ENCODE measurements at regions not wholly inside any gene's neighbourhood (a gene's known extent, or its start where the extent isn't known, plus 50 kb on each side); places are given as distances from the start of the nearest gene placed in this dataset.

DNA sequence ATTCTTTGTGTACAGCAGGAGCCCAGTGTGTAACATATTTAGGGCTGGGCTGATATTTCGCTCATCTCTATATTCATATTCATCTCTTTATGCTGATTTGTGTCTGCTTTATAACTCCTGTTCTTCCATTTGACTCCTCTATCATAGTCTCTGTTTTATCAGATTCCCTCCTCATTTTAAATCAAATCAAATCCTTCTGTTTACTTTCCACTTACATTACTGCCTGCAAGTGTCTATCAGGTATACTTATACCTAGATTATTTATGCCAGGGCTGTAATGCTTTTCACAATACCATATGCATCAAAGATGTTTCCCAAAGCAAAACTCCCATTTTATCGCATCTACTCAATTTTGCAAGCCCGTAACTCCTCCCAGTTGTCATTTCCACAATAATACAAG is 990.7 kb downstream of the SORCS1 start:
- H3K4me3 ChIP-seq, result no peak overlapping the region
- 86 to 93% methylated on average over 3 of the region's 3 CpGs for WGBS, 2 donors
- no peaks in the 10 kb centered on the region for H3K36me3 ChIP-seq (ENCODE audit: control insufficient read depth in 4 of 4, insufficient read depth in 4 of 4, low read length in 4 of 4)
- TF ChIP-seq, protein P1, sequence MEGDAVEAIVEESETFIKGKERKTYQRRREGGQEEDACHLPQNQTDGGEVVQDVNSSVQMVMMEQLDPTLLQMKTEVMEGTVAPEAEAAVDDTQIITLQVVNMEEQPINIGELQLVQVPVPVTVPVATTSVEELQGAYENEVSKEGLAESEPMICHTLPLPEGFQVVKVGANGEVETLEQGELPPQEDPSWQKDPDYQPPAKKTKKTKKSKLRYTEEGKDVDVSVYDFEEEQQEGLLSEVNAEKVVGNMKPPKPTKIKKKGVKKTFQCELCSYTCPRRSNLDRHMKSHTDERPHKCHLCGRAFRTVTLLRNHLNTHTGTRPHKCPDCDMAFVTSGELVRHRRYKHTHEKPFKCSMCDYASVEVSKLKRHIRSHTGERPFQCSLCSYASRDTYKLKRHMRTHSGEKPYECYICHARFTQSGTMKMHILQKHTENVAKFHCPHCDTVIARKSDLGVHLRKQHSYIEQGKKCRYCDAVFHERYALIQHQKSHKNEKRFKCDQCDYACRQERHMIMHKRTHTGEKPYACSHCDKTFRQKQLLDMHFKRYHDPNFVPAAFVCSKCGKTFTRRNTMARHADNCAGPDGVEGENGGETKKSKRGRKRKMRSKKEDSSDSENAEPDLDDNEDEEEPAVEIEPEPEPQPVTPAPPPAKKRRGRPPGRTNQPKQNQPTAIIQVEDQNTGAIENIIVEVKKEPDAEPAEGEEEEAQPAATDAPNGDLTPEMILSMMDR (IDR thresholded peaks at IDR 0.05; ENCODE audit: control extremely low read depth, extremely low read depth), result no peak
- no peak overlapping the region for H3K27ac ChIP-seq (ENCODE audit: low read depth in 1 of 2, low read length in 1 of 2)
- H3K9me3 ChIP-seq (ENCODE audit: control insufficient read depth in 4 of 4, insufficient read depth in 3 of 4, low read length in 3 of 4), result no peaks in the 10 kb centered on the region
- no peak for ATAC-seq (ENCODE audit: insufficient read depth, low FRiP score)
- H3K4me1 ChIP-seq (ENCODE audit: control insufficient read depth in 5 of 5, insufficient read depth in 5 of 5, low read length in 5 of 5), result no peaks in the 10 kb centered on the region
- no peak for DNase-seq
- no peaks in the 10 kb centered on the region for H3K27me3 ChIP-seq (ENCODE audit: control insufficient read depth in 3 of 3, insufficient read depth in 3 of 3, low read length in 2 of 3)
- H3K9ac ChIP-seq (ENCODE audit: insufficient read depth in 1 of 2, low read length in 2 of 2), result no peak overlapping the region

DNA sequence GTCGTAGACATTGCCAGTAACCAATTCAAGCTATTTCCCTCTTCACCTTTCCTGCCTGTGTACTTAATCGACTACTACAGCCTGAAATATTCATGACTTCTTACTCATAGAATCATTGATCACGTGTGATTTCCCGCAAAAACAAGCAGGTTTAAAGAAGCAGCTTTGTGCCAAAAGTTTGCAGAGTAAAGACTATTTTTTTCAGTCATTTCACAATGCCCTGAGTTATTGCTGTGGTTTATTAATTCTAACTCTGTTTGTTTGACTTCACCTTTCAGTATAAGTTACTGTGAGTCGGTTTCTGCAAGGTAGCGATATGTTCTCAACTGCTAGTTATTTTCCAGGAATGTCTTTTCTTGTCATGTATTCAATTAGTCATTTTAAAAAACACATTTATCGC is 995.3 kb downstream of the SORCS1 start:
- DNase-seq (no peak), ATAC-seq (ENCODE audit: insufficient read depth, low FRiP score) (no peak)
- Histone ChIP-seq H3K27ac (ENCODE audit: low read depth in 1 of 2, low read length in 1 of 2) (no peak overlapping the region), H3K9ac (ENCODE audit: insufficient read depth in 1 of 2, low read length in 2 of 2) (no peak overlapping the region), H3K9me3 (ENCODE audit: control insufficient read depth in 4 of 4, insufficient read depth in 3 of 4, low read length in 3 of 4) (no peaks in the 10 kb centered on the region), H3K4me1 (ENCODE audit: control insufficient read depth in 5 of 5, insufficient read depth in 5 of 5, low read length in 5 of 5) (no peaks in the 10 kb centered on the region), H3K4me3 (no peak overlapping the region), H3K36me3 (ENCODE audit: control insufficient read depth in 4 of 4, insufficient read depth in 4 of 4, low read length in 4 of 4) (no peaks in the 10 kb centered on the region), H3K27me3 (ENCODE audit: control insufficient read depth in 3 of 3, insufficient read depth in 3 of 3, low read length in 2 of 3) (no peaks in the 10 kb centered on the region)
- TF ChIP-seq, protein P1 (IDR thresholded peaks at IDR 0.05; ENCODE audit: control extremely low read depth, extremely low read depth), result no peak
- 66 to 79% methylated on average over 7 of the region's 7 CpGs for WGBS, 2 donors

GRCh38 chr10:106167946-106168345 is 996.6 kb downstream of the SORCS1 start:
- no peaks in the 10 kb centered on the region for H3K36me3 ChIP-seq (ENCODE audit: control insufficient read depth in 4 of 4, insufficient read depth in 4 of 4, low read length in 4 of 4)
- ATAC-seq (ENCODE audit: insufficient read depth, low FRiP score) (no peak), DNase-seq (no peak)
- no peaks in the 10 kb centered on the region for H3K27me3 ChIP-seq (ENCODE audit: control insufficient read depth in 3 of 3, insufficient read depth in 3 of 3, low read length in 2 of 3)
- H3K27ac ChIP-seq (ENCODE audit: low read depth in 1 of 2, low read length in 1 of 2), result no peak overlapping the region
- H3K9ac ChIP-seq (ENCODE audit: insufficient read depth in 1 of 2, low read length in 2 of 2), result no peak overlapping the region
- TF ChIP-seq, protein P1 (IDR thresholded peaks at IDR 0.05; ENCODE audit: control extremely low read depth, extremely low read depth), result no peak
- H3K9me3 ChIP-seq (ENCODE audit: control insufficient read depth in 4 of 4, insufficient read depth in 3 of 4, low read length in 3 of 4), result no peaks in the 10 kb centered on the region
- WGBS, 2 donors, result 61 to 77% methylated on average over 2 of the region's 2 CpGs
- no peaks in the 10 kb centered on the region for H3K4me1 ChIP-seq (ENCODE audit: control insufficient read depth in 5 of 5, insufficient read depth in 5 of 5, low read length in 5 of 5)
- no peak overlapping the region for H3K4me3 ChIP-seq

DNA sequence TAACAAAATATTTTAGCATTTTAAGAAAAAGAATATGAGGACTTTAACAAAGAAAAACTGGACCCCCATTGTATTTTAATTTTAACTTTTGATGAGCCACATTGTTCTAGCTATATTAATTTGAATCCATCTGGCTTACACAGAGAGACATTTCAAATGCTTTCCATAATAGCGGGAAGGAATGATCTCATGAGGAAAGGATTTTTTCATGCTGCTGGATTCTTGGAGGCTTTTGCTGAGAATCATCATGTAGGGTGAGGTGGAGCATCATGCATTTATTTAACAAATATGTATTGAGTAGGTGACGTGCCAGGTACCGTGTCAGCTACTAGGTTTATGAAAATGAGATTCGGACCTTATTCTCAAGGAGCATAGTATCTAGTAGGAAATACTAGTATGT is 1006.3 kb downstream of the SORCS1 start:
- Histone ChIP-seq H3K9ac (ENCODE audit: insufficient read depth in 1 of 2, low read length in 2 of 2) (no peak overlapping the region), H3K9me3 (ENCODE audit: control insufficient read depth in 4 of 4, insufficient read depth in 3 of 4, low read length in 3 of 4) (peaks cover 0 to 3% (median 0%) of the 10 kb centered on the region in 4 donors), H3K36me3 (ENCODE audit: control insufficient read depth in 4 of 4, insufficient read depth in 4 of 4, low read length in 4 of 4) (no peaks in the 10 kb centered on the region), H3K27ac (ENCODE audit: low read depth in 1 of 2, low read length in 1 of 2) (no peak overlapping the region), H3K4me1 (ENCODE audit: control insufficient read depth in 5 of 5, insufficient read depth in 5 of 5, low read length in 5 of 5) (no peaks in the 10 kb centered on the region), H3K27me3 (ENCODE audit: control insufficient read depth in 3 of 3, insufficient read depth in 3 of 3, low read length in 2 of 3) (no peaks in the 10 kb centered on the region), H3K4me3 (no peak overlapping the region)
- 89 to 92% methylated on average over 4 of the region's 4 CpGs for WGBS, 2 donors
- no peak for DNase-seq
- ATAC-seq (ENCODE audit: insufficient read depth, low FRiP score), result no peak
- TF ChIP-seq, protein P1 (IDR thresholded peaks at IDR 0.05; ENCODE audit: control extremely low read depth, extremely low read depth), result no peak

Measured in lung (tissue), 11 donors.